ENCODE measurements at regions not wholly inside any gene's neighbourhood (a gene's known extent, or its start where the extent isn't known, plus 50 kb on each side); places are given as distances from the start of the nearest gene placed in this dataset.

DNA sequence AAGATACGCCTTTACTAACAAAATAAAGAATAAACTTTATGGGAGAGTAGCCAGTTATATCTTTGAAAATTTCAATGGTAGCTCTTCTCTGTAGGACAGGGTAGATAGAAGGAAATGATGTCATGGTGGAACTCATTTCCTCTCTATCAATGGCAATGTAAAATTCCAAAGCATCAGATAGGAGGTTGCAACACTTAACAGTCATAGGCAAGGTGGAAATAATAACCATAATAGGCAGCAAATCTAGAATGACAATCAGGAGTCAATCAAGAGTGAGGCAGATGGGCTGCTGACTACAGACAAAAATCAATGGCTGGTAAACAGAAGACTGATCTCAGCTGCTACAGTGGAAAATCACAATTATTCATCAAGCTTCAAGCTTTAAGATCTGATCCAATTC lies 53.9 kb upstream of the TET2 start:
- Mint-ChIP-seq H3K27ac (no peak overlapping the region), H3K4me3 (no peak overlapping the region), H3K27me3 (no peaks in the 10 kb centered on the region), H3K9me3 (ENCODE audit: low read depth) (peaks cover 11% of the 10 kb centered on the region), H3K36me3 (no peaks in the 10 kb centered on the region), H3K4me1 (no peaks in the 10 kb centered on the region)
- DNase-seq (no peak), ATAC-seq (no peak)
- CTCF ChIA-PET = no interaction called here

DNA sequence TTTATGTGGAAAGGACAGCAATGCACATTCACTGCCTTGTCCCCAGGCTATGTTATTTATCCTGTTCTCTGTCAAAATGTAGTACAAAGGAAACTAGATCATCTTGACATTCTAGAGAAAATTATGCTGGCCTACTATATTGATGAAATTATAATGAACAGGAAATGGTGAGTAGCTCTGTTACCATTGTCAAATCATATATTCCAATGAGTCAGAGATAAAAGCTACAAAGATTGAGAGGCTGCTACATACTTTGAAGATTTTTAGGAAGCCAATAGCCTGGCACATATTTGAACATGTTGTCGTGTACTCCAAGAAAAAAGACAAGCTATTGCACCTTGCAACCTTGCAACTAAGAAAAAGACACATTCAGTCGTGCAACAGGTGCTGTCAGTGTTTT lies 52.7 kb upstream of the TET2 start:
- peaks cover 18% of the 10 kb centered on the region for H3K9me3 Mint-ChIP-seq (ENCODE audit: low read depth)

More for the DNA sequence above, 52.7 kb upstream of the TET2 start:
- H3K27ac Mint-ChIP-seq = no peak overlapping the region
- no peak overlapping the region for H3K4me3 Mint-ChIP-seq
- no peaks in the 10 kb centered on the region for H3K4me1 Mint-ChIP-seq
- peaks cover 1% of the 10 kb centered on the region for H3K36me3 Mint-ChIP-seq
- CTCF ChIA-PET = no interaction called here
- ATAC-seq = no peak
- no peak for DNase-seq
- no peaks in the 10 kb centered on the region for H3K27me3 Mint-ChIP-seq
